HG03565 (cell line): ENCODE measurements at regions not wholly inside any gene's neighbourhood (a gene's known extent, or its start where the extent isn't known, plus 50 kb on each side); places are given as distances from the start of the nearest gene placed in this dataset.

Experiments
- ATAC-seq: cut with Tn5 transposase; IDR thresholded peaks from one replicate; pipeline ENCODE4 v1.9.1; 2021; ENCODE audit warnings: mild to moderate bottlenecking, moderate library complexity; ENCODE audit not compliant: unreplicated experiment

DNA sequence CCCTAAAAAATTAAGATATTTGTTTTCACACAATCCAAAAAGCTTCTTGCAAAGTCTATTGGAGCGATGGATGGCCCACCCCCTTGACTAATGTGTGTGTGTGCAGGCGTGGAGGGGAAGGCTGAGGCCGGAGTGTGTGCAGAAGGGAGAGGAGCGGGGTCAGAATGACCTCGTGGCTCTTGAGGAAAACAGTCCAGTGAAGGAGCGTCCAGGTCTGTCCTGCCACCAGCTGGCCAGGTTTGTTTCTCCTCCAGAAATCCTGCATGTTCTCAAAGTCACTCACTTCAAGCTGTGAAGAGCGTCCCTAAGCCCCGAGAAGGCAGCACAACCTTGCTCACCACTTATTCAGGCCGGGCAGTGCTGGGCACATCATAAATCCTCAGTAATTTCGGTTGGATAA is 69.5 kb upstream of the SSX2IP start:
- ATAC-seq, result no peak

DNA sequence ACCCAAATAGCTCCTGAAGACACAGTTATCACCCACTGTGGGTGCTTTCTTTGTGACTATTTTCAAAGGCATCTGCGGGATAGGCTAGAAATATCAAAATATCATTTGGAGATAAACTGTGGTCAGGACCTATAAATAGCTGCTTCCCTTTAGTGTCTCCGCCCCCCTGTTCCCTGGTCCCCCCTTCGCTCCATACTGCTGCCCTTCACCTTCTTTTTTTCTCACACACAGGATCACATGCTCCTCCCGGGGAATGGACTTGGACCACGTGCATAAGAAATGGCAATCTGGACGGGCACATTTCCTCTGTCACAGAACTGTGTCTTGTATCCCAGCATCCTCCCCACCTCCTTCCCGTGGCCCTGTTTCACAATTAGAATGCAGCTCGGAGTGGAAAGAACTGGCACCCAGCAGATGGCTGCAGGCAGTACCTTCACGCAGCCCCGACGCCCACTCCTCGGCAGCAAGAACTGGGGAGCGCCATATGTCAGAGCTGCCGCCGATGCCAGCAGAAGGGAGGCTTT is 68.8 kb upstream of the SSX2IP start:
- no peak for ATAC-seq

DNA sequence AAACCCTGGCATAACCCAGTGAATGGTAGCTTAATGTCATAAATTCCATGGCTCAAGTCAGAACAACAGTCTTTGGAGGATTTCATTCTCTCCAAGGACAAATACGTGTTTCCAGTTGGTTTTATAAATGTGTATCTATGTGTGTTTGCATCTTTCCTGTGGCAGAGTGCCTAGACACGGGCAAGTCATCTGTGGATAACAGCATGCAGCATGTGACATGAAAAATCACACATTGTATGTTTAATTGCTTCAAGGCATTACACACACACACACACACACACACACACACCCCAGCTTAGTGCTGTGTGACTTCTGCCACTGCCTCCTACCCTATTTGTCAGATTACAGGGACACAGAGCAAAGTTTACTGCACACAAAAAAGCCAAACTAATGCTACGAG is 68.2 kb upstream of the SSX2IP start:
- ATAC-seq, result no peak

DNA sequence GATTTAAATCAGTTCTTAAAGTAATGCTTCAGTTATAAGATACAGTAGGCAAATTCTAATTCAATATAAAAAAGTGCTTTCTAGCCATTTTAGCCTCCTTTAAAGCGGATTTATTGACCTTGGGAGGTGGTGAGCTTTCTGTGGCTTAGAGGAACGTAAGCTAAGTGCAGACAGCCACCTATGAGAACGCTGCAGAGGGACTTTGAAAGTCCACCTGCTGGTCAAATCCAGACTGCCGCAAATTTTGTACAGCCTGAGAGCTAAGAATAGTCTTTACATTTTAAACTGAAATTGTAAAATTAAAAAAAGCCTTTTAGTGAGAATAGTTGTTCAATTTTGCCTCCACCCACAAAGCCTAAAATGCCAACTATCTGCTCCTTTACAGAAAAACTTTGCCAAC is 67.0 kb upstream of the SSX2IP start:
- no peak for ATAC-seq

DNA sequence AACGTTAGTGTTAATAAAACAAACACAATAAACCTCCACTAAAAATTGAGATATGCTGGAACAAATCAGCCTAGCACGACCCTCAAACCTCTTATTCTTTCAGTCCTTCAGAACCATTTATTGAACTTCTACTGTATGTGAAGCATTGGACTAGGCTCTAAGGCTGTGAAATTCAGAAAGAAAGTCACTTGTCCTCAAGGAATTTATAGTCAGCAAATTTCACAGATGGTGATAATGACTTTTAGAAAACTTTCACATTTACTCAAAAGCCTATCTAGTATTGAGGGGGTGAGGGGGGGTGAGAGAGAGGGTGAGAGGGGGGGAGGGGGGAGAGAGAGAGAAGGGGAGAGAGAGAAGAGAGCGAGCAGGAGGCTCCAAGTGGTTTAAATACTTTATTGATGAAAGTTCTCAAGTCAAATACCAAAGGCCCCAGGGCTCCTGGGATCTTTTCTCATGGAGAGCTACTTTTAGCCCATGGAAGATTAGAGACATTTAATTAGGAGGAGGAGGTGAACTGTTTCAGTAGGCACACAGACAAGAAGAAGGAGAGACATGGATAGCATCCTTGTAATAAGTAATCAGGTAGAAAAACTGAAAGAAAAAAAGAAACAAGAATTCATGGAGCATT is 66.3 kb upstream of the SSX2IP start:
- no peak for ATAC-seq

DNA sequence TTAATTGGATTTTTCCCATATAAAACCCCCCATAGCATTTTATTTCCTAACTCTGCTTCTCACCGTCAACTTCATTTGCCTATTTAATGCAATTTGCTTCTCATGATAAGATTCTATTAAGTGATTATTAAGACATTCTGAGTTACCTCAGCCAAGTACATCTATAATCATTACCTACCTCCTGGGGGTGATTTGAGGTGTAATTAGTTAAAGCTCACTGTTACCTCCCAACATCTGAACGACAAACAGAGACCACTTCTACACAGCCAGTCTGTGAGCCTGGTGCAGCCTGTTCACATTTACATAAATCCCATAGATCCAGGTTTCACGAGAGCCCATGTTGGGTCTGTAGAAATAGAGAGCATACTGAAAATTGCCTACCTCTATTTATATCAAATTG is 65.7 kb upstream of the SSX2IP start:
- no peak for ATAC-seq

DNA sequence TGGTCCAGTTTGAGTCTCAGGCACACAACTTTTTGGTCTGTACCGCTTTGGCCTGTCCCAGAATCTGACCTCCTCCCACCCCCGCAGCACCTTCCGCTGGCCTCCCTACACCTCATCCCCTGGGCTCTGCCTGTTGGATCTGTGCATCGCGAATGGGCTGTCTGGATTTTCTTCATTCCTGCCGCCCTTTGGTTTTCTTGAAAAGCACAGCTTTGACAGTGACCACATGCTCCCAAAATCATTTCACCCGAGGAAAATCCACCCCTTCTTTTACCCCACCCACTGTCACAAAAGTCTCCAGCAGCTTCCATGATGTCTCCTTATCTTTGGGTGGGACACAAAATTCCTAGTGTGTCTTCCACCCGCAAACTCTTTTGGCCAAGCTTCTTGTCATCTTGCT is 65.0 kb upstream of the SSX2IP start:
- ATAC-seq, result no peak

DNA sequence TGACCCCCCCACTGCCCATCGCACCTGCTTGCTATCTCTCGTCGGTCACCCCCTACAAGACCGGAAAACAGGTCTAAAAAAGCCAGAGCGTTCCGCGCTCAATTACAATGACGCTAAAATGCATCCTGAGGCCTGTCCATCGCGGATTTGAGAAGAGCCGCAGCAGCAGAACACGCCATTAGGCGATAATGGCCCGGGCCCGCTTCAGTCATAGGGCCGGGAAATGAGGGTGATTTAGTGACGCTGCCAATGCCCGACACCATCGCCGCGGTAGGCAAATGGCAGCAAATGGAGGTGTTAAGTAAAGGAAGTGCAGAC is 64.1 kb upstream of the SSX2IP start:
- ATAC-seq, result no peak

DNA sequence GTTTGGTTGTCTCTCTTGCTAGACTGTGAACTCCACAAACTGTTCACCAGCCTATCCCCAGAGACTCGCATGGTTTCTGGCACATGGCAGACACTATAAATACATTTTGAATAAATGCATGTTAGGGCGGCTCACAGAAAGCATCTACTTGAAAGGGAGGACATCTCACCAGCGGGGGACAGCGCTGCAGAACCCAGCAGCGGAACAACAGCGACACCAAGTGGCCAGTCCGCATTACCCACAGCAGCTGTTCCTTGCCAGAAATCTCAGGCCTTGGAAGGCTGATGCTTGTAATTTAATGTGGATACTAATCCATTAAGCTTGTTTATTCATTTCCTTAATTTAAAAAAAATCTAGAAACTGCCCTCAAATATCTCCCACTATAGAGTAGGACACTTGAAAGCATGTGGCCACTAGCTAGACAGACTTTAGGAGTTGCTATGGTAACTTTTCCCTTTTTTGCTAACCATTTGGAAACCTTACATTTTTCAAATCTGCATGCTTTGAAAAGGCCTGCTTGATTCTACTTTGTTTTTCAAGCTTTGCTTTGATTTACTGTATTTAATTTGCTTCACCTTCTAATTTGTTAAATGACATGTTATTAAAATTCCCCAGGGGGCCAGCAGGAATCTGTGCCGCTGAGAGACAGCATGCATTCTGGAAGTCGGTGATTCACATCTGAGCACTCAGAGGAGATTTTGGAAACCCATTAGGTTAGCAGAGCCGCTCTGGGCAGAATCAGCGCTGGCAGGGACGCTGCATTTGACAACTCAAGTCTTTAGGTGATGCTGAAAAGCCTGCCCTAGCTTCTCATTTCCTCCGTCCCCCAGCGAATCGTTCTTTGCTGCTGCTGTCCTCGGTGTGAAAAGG is 63.5 kb upstream of the SSX2IP start:
- peak; percentile 78 for ATAC-seq

DNA sequence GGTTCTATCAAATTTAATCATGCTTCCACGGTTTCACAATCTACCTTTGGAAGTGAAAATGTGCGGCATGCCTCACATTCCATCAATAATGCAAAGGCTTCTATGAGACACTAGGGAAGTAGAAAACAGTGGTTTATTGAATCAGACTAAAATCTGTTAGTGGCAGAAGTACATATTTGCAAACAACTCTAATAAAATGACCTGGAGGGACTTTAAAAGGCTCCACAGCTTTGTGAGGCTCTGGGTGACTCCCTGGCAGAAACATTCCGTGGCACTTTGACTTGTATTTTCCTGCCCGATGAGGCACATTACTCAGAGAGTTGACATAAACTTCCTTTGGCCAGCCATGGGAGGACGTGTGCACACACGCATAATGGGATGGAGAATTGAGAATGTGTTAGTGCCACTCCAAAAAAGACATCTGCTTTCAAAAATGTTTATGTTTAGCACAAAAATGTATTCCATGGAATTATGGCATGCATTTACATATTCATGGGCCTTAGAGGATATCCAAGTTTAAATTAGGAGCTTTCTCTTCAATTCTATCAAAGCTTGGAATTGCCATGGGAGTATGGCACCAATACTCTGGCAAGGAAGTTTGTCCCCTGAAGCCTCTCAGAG is 60.0 kb upstream of the SSX2IP start:
- no peak for ATAC-seq

DNA sequence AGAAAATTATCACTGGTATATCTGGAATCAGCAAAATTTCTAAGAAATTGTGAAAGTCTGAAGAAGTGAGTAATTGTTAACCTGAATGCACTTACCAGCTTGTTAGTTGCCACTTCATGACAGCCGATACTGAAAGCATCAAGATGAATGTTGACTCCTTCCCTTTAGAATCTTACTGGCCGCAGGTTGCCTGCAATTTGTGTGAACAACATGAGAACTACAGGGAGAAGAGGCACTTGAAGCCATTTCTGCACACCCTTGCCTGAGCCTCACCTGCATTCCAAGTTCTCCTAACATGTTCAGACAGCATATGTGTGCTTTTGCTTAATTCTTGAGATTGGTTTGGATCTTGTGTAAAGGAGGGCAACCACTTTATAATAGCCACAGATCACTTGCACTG is 59.2 kb upstream of the SSX2IP start:
- no peak for ATAC-seq

DNA sequence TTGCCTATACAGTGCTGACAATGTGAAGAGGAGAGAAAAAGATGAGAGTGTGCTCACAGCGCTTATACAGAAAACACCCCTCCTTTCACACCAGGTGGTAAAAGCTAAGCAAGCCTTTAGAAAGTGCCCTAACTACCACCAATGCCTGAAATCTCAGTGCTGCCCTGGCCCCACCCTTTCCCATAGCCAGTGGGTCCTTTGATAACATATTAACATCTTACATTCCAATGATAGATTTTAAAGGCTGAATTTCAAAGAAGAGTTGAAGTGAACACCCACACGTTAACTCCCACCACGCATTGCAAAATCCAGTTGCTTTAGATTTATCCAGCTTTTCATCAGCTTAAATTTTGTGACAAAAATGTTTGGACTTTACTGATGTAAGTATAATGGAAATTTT is 58.1 kb upstream of the SSX2IP start:
- ATAC-seq, result no peak

DNA sequence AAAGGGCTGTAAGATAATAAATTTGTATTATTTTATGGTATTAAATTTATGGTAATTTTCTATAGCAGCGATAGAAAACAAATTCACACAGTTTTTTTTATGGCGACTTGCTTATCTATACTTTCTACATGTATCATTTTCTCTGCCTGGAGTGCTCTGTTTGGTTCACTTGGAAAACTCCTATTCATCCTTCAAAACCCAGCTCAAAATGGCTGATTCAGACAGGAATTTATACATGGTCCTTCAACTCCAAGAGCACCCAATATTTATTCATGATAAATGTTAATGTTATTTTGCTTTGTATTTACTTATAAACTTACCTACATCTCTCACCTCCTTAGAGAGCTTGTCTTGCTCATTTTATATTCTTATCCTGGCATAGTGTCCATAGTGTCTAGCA is 55.6 kb upstream of the SSX2IP start:
- ATAC-seq, result no peak

DNA sequence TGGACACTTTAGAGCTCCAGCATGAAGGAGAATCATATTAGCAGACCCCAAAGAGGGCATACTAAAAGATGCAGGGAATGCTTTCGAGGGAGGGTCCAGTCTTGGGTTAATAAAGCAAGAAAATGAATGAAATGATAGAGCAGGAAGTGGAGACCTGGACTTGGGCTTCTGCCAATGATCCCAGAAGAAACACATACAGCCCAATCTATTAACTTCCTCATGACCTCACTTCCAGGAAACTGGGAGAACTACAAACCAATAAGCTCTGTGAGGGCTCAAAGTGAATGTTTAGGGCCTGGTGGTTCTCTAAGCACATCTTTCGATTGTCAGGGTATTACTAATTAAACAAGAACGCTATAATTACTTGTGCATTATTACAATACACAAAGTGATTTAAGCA is 53.6 kb upstream of the SSX2IP start:
- ATAC-seq, result no peak

DNA sequence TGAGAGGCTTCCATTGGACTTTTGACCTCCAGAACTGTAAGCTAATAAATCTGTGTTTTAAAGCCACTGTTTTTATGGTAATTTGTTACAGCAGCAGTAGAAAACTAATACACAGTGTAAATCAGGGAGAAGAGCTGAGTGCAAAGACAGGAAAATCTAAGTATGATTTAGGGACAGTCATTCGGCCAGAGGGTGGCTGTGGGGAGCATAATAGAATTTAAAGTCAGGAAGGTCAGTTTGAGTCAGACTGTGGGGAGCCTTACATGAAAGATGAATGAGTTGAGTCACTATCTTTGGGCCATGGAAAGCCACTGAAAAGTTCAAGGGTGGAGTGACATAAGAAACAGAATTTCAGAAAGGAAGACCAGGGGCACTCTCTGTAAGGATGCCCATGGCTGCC is 52.4 kb upstream of the SSX2IP start:
- ATAC-seq, result peak; percentile 76

DNA sequence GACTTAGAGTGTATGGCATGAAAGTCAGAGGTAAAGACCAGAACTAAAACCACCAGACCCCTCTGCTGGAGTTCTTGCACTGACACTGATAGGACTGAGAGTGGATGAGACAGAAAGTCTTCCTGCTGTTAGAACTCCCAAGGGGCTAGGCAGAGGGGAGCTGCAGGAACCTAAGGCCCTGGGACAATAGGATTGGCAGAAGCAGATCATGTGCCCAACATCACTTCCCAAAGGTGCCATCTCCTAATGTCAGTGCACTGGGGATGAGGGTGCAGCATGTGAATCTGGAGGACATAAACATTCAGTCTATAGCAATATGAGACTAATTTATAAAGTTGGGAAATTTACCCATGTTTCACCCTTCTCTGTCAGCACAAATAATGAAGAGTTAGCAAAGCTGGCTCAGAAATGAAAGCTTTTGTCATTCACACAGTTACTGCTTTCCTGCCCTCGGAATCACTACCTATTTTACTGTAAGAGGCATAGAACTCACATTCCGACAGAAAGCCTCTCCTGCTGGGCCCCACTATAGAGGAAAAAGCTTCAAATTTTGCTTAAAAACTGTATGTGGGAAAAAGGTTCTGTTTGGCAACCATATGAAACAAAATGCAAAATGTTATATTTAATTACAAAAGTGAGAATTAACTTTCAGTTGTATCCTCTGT is 49.9 kb upstream of the SSX2IP start:
- ATAC-seq, result no peak
